Neural cell (in vitro differentiated cells): ENCODE measurements at regions not wholly inside any gene's neighbourhood (a gene's known extent, or its start where the extent isn't known, plus 50 kb on each side); places are given as distances from the start of the nearest gene placed in this dataset.

Experiments used
- H2AFZ ChIP-seq: fragments of 200-600, 300-800 bp; sonication (generic), shearing (Covaris generic); 2 replicates; pipeline ENCODE4 v1.6.0; 2014; ENCODE audit warnings: low read depth, mild to moderate bottlenecking, antibody characterized with exemption, low read length, moderate library complexity
- H3F3A ChIP-seq: fragments of 200-600 bp; shearing (Covaris generic); 2 replicates; pipeline ENCODE4 v1.6.1; 2016; ENCODE audit warnings: mild to moderate bottlenecking, moderate library complexity, mixed read lengths, antibody characterized with exemption, low read length; ENCODE audit not compliant: insufficient read depth, poor library complexity, severe bottlenecking
- H3K27ac ChIP-seq: fragments of 200-600, 300-800 bp; sonication (generic), shearing (Covaris generic); 2 replicates; pipeline ENCODE4 v1.5.1; 2014; ENCODE audit warnings: mild to moderate bottlenecking, low read length, moderate library complexity
- H3K27me3 ChIP-seq: fragments of 300-800, 200-600 bp; sonication (generic), shearing (Covaris generic); 2 replicates; pipeline ENCODE4 v1.6.0; 2014; ENCODE audit warnings: mild to moderate bottlenecking, low read depth, low read length, moderate library complexity; ENCODE audit not compliant: insufficient read depth
- H3K36me3 ChIP-seq: fragments of 300-800, 200-600 bp; sonication (generic), shearing (Covaris generic); 2 replicates; pipeline ENCODE4 v1.5.1; 2014; ENCODE audit warnings: mild to moderate bottlenecking, antibody characterized with exemption, low read length, moderate library complexity; ENCODE audit not compliant: insufficient read depth
- H3K4me2 ChIP-seq: fragments of 300-800, 200-600 bp; sonication (generic), shearing (Covaris generic); 2 replicates; pipeline ENCODE4 v1.6.0; 2014; ENCODE audit warnings: mild to moderate bottlenecking, low read length
- H3K4me3 ChIP-seq: fragments of 300-800, 200-600 bp; sonication (generic), shearing (Covaris generic); 2 replicates; pipeline ENCODE4 v1.5.1; 2014; ENCODE audit warnings: mild to moderate bottlenecking, low read length, moderate library complexity
- H3K79me2 ChIP-seq: fragments of 200-600 bp; shearing (Covaris generic); replicated peaks from 2 replicates; pipeline ENCODE4 v1.6.0; 2014; ENCODE audit warnings: mild to moderate bottlenecking, low read length, moderate library complexity; ENCODE audit not compliant: insufficient read depth
- H3K9ac ChIP-seq: fragments of 300-800, 200-600 bp; sonication (generic), shearing (Covaris generic); 2 replicates; pipeline ENCODE4 v1.6.1; 2016; ENCODE audit warnings: mild to moderate bottlenecking, low read length, mixed read lengths
- H3K9me2 ChIP-seq: fragments of 200-600 bp; shearing (Covaris generic); 2 replicates; pipeline ENCODE4 v1.6.1; 2016; ENCODE audit warnings: mild to moderate bottlenecking, low read length, mixed read lengths; ENCODE audit not compliant: insufficient read depth
- H3K9me3 ChIP-seq: fragments of 200-600, 300-800 bp; sonication (generic), shearing (Covaris generic); 2 replicates; pipeline ENCODE4 v1.6.1; 2016; ENCODE audit warnings: mild to moderate bottlenecking, mixed run types, low read length, moderate library complexity, mixed read lengths
- H4K20me1 ChIP-seq: fragments of 200-600 bp; shearing (Covaris generic); 2 replicates; pipeline ENCODE4 v1.6.1; 2016; ENCODE audit warnings: mild to moderate bottlenecking, mixed run types; ENCODE audit not compliant: insufficient read depth
- EP300 ChIP-seq: fragments of 450-650 bp; conservative IDR thresholded peaks from 2 replicates; pipeline ENCODE4 v1.6.1; 2014; ENCODE audit warnings: antibody characterized with exemption, mild to moderate bottlenecking, moderate library complexity; ENCODE audit not compliant: poor library complexity, severe bottlenecking
- EZH2 ChIP-seq: fragments of 200-600, 300-800 bp; shearing (Covaris generic), sonication (generic); IDR thresholded peaks from 2 replicates; pipeline ENCODE4 v1.6.1; 2014; ENCODE audit warnings: antibody characterized with exemption, low read length, borderline replicate concordance, mild to moderate bottlenecking; ENCODE audit not compliant: insufficient read depth, poor library complexity, severe bottlenecking
- MXI1 ChIP-seq: fragments of 450-650 bp; conservative IDR thresholded peaks from 2 replicates; pipeline ENCODE4 v1.6.1; 2014; ENCODE audit warnings: antibody characterized with exemption, mild to moderate bottlenecking; ENCODE audit not compliant: poor library complexity, severe bottlenecking
- POLR2AphosphoS5 ChIP-seq: IDR thresholded peaks from 2 replicates; pipeline ENCODE4 v1.6.1; 2012
- RAD21 ChIP-seq: fragments of 450-650 bp; conservative IDR thresholded peaks from 2 replicates; pipeline ENCODE4 v1.6.1; 2014; ENCODE audit warnings: antibody characterized with exemption, mild to moderate bottlenecking, moderate library complexity
- SMC3 ChIP-seq: fragments of 450-650 bp; conservative IDR thresholded peaks from 2 replicates; pipeline ENCODE4 v1.6.1; 2014; ENCODE audit warnings: antibody characterized with exemption, mild to moderate bottlenecking, moderate library complexity; ENCODE audit not compliant: poor library complexity
- TAF1 ChIP-seq: IDR thresholded peaks from 2 replicates; pipeline ENCODE4 v1.6.1; 2012; ENCODE audit warnings: low read depth
- TF ChIP-seq, protein P1 (sequence below): IDR thresholded peaks from 2 replicates; pipeline ENCODE4 v1.6.1; 2012; ENCODE audit warnings: borderline replicate concordance
- TF ChIP-seq, protein P2 (sequence below): fragments of 450-650 bp; IDR thresholded peaks from 2 replicates; pipeline ENCODE4 v1.5.1; 2014; ENCODE audit warnings: antibody characterized with exemption, mild to moderate bottlenecking, moderate library complexity; ENCODE audit not compliant: poor library complexity, severe bottlenecking

DNA sequence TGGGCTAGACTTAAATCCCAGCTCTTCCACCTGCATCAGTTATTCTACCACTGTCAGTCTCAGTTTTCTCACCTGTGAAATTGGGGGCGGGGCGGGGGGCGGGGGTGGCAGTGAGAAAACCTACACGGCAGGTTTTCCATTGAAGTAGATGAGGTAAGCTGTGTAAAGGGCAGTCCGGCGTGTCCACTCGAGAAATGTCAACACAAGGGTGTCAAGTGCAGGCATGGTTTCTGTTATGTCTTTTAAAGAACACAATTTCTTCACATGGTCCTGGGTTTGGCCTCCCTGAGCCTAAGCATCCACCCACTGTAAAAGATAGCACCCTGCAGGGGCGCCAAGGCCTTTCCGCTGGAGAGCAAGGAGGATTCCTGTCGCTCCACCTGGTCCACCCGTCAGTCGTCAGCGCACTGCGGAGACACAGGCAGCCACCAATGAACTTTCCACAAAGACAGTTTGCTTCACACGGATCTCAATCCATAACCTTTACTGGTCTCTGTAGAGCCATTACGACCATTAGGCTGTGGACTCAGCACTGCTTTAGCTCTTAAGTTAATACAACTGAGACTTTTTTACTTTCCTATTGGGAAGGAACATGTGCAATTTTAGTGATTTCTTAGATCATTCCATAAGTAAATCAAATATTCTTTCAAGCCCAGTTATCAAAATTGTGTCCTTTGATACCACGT, 99.5 kb upstream of the FOXB1 start:
- Histone ChIP-seq H3K79me2 (no peaks in the 10 kb centered on the region), H3F3A (no peaks in the 10 kb centered on the region), H3K36me3 (no peaks in the 10 kb centered on the region), H3K27ac (no peak overlapping the region), H3K9ac (no peak overlapping the region), H4K20me1 (no peaks in the 10 kb centered on the region), H3K4me2 (no peak overlapping the region), H3K4me3 (no peak overlapping the region), H2AFZ (no peak overlapping the region), H3K27me3 (no peaks in the 10 kb centered on the region), H3K9me3 (no peaks in the 10 kb centered on the region), H3K9me2 (no peaks in the 10 kb centered on the region)
- TF ChIP-seq SMC3 (no peak), TAF1 (no peak), EP300 (no peak), EZH2 (no peak), POLR2AphosphoS5 (no peak), RAD21 (no peak), MXI1 (no peak)
- TF ChIP-seq, protein P1, sequence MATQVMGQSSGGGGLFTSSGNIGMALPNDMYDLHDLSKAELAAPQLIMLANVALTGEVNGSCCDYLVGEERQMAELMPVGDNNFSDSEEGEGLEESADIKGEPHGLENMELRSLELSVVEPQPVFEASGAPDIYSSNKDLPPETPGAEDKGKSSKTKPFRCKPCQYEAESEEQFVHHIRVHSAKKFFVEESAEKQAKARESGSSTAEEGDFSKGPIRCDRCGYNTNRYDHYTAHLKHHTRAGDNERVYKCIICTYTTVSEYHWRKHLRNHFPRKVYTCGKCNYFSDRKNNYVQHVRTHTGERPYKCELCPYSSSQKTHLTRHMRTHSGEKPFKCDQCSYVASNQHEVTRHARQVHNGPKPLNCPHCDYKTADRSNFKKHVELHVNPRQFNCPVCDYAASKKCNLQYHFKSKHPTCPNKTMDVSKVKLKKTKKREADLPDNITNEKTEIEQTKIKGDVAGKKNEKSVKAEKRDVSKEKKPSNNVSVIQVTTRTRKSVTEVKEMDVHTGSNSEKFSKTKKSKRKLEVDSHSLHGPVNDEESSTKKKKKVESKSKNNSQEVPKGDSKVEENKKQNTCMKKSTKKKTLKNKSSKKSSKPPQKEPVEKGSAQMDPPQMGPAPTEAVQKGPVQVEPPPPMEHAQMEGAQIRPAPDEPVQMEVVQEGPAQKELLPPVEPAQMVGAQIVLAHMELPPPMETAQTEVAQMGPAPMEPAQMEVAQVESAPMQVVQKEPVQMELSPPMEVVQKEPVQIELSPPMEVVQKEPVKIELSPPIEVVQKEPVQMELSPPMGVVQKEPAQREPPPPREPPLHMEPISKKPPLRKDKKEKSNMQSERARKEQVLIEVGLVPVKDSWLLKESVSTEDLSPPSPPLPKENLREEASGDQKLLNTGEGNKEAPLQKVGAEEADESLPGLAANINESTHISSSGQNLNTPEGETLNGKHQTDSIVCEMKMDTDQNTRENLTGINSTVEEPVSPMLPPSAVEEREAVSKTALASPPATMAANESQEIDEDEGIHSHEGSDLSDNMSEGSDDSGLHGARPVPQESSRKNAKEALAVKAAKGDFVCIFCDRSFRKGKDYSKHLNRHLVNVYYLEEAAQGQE: no peak
- TF ChIP-seq, protein P2, sequence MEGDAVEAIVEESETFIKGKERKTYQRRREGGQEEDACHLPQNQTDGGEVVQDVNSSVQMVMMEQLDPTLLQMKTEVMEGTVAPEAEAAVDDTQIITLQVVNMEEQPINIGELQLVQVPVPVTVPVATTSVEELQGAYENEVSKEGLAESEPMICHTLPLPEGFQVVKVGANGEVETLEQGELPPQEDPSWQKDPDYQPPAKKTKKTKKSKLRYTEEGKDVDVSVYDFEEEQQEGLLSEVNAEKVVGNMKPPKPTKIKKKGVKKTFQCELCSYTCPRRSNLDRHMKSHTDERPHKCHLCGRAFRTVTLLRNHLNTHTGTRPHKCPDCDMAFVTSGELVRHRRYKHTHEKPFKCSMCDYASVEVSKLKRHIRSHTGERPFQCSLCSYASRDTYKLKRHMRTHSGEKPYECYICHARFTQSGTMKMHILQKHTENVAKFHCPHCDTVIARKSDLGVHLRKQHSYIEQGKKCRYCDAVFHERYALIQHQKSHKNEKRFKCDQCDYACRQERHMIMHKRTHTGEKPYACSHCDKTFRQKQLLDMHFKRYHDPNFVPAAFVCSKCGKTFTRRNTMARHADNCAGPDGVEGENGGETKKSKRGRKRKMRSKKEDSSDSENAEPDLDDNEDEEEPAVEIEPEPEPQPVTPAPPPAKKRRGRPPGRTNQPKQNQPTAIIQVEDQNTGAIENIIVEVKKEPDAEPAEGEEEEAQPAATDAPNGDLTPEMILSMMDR: no peak

DNA sequence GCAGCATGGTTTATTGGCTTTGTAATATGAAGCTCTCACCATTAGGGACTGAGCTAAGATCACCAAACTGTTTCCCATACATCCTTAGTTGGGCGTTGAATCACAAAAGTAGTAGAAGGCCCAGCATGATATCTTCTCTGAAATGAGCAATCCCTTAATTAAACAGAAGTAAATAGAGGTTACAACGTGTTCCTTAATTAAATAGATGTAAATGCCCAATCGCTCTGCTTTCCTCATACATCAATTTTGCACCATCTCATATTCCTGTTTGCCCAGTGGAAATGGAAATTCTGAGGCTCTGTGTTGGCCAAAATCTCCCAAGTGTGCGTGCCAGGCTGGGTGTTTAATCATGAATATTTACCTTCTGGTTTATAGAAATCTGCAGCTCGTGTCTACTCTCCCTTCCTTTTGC, 107.4 kb upstream of the FOXB1 start:
- no peak overlapping the region for H3K4me3 ChIP-seq
- no peaks in the 10 kb centered on the region for H3K36me3 ChIP-seq
- no peaks in the 10 kb centered on the region for H3K27me3 ChIP-seq
- no peak overlapping the region for H3K9ac ChIP-seq
- H3F3A ChIP-seq: no peaks in the 10 kb centered on the region
- H3K4me2 ChIP-seq: no peak overlapping the region
- TF ChIP-seq, protein P2: no peak
- no peak for TF ChIP-seq SMC3
- TF ChIP-seq POLR2AphosphoS5: no peak
- no peak for TF ChIP-seq RAD21
- no peak for TF ChIP-seq EZH2
- TF ChIP-seq EP300: no peak
- TF ChIP-seq TAF1: no peak
- TF ChIP-seq, protein P1: no peak
- TF ChIP-seq MXI1: no peak
- no peaks in the 10 kb centered on the region for H4K20me1 ChIP-seq
- H3K27ac ChIP-seq: no peak overlapping the region
- no peaks in the 10 kb centered on the region for H3K9me3 ChIP-seq
- no peaks in the 10 kb centered on the region for H3K9me2 ChIP-seq
- no peak overlapping the region for H2AFZ ChIP-seq
- no peaks in the 10 kb centered on the region for H3K79me2 ChIP-seq
